Erythroblast (primary cell): ENCODE measurements at regions not wholly inside any gene's neighbourhood (a gene's known extent, or its start where the extent isn't known, plus 50 kb on each side); places are given as distances from the start of the nearest gene placed in this dataset.

ENCODE experiments used
- GATA1 ChIP-seq: IDR thresholded peaks from 2 replicates; pipeline ENCODE4 v1.6.1; 2011; ENCODE audit warnings: low read depth, mild to moderate bottlenecking, control low read depth, low read length, moderate library complexity
- POLR2A ChIP-seq: IDR thresholded peaks from 2 replicates; pipeline ENCODE4 v1.6.1; 2011; ENCODE audit warnings: mild to moderate bottlenecking, low read length

DNA sequence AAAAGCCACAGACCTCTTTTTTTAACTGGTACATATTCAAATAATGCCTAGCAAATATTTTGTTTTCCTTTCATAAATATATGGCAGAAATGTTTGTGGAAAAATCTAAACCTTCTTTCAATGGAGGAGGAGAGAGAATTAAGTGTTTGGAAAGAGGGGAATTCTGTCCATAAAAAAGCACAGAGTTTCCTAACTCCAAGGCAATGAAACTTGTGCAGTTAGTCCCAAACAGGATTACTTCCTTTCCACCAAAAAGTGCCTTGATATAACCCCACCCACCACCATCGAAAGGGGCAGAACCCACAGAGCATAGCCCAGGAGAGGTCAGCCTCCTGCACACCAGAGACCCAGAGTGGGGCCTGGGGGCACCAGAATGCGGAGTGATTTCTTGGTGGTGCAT, 106.3 kb downstream of the OGFRL1 start:
- TF ChIP-seq POLR2A (no peak), GATA1 (no peak)
